Naive thymus-derived CD4-positive, alpha-beta T cell (primary cell): ENCODE measurements at regions not wholly inside any gene's neighbourhood (a gene's known extent, or its start where the extent isn't known, plus 50 kb on each side); places are given as distances from the start of the nearest gene placed in this dataset.

Experiments
- ATAC-seq: fragments of 150-1000 bp; cut with Tn5 transposase; 2 replicates; pipeline ENCODE4 v1.10.0; 2021; ENCODE audit warnings: mild to moderate bottlenecking, moderate library complexity
- CTCF ChIA-PET: fragments of 350-600 bp; sonication (Branson Sonifier 250); formaldehyde crosslinking; loops from one replicate; lab custom pipeline; 2021; ENCODE audit warnings: antibody characterized with exemption; lab: Charles Lee
- POLR2A ChIA-PET: fragments of 350-600 bp; sonication (Branson Sonifier 250); formaldehyde crosslinking; loops from one replicate; lab custom pipeline; 2021; ENCODE audit warnings: antibody characterized with exemption, inconsistent platforms; lab: Charles Lee
- DNase-seq, 9 donors: peaks; one replicate each; pipeline versions ENCODE4 v3.0.0 to v3.0.0-alpha.2; 2020 to 2022; ENCODE audit warnings: mixed read lengths in 1 of 9
- H3K27ac ChIP-seq: one replicate; pipeline ENCODE4 v1.7.0; 2013; ENCODE audit warnings: mild to moderate bottlenecking, low read depth, low read length, moderate library complexity
- H3K27me3 ChIP-seq, 2 donors: one replicate each; pipeline ENCODE4 v1.7.0; 2013; ENCODE audit warnings: low read length in 2 of 2, mild to moderate bottlenecking in 2 of 2, moderate library complexity in 2 of 2; ENCODE audit not compliant: control insufficient read depth in 2 of 2, insufficient read depth in 2 of 2
- H3K36me3 ChIP-seq, 3 experiments: 1 replicate in 2 of 3; 2 replicates in 1 of 3; pipeline ENCODE4 v1.7.0; 2013; ENCODE audit warnings: low read length in 3 of 3, mild to moderate bottlenecking in 3 of 3, moderate library complexity in 1 of 3; ENCODE audit not compliant: insufficient read depth in 3 of 3, control insufficient read depth in 2 of 3
- H3K4me1 ChIP-seq, 2 donors: one replicate each; pipeline ENCODE4 v1.7.0; 2013; ENCODE audit warnings: low read length in 2 of 2, mild to moderate bottlenecking in 2 of 2, moderate library complexity in 1 of 2; ENCODE audit not compliant: control insufficient read depth in 2 of 2, insufficient read depth in 2 of 2
- H3K4me3 ChIP-seq: 2 replicates; pipeline ENCODE4 v1.7.0; 2013; ENCODE audit warnings: mild to moderate bottlenecking, low read length
- H3K9me3 ChIP-seq, 3 experiments: 1 replicate in 2 of 3; 2 replicates in 1 of 3; pipeline ENCODE4 v1.7.0; 2013; ENCODE audit warnings: low read length in 3 of 3; ENCODE audit not compliant: control insufficient read depth in 2 of 3
- H3K27ac Mint-ChIP-seq, 9 donors: one replicate each; pipeline ENCODE4 v1.8.0; 2020 to 2022; ENCODE audit warnings: mixed read lengths in 9 of 9, mild to moderate bottlenecking in 8 of 9, moderate library complexity in 5 of 9, inconsistent platforms in 2 of 9
- H3K27me3 Mint-ChIP-seq, 5 donors: one replicate each; pipeline ENCODE4 v1.8.0; 2021 to 2022; ENCODE audit warnings: mixed read lengths in 5 of 5, mild to moderate bottlenecking in 1 of 5
- H3K36me3 Mint-ChIP-seq, 5 donors: one replicate each; pipeline ENCODE4 v1.8.0; 2020 to 2022; ENCODE audit warnings: mixed read lengths in 5 of 5, mild to moderate bottlenecking in 3 of 5, inconsistent platforms in 1 of 5
- H3K4me1 Mint-ChIP-seq, 7 donors: one replicate each; pipeline ENCODE4 v1.8.0; 2020 to 2022; ENCODE audit warnings: mixed read lengths in 7 of 7, mild to moderate bottlenecking in 3 of 7, inconsistent platforms in 1 of 7
- H3K4me3 Mint-ChIP-seq, 10 donors: one replicate each; pipeline ENCODE4 v1.8.0; 2020 to 2022; ENCODE audit warnings: mild to moderate bottlenecking in 10 of 10, mixed read lengths in 10 of 10, moderate library complexity in 6 of 10, inconsistent platforms in 2 of 10
- H3K9me3 Mint-ChIP-seq, 11 donors: one replicate each; pipeline ENCODE4 v1.8.0; 2020 to 2022; ENCODE audit warnings: mixed read lengths in 11 of 11, mild to moderate bottlenecking in 4 of 11, inconsistent platforms in 1 of 11, moderate library complexity in 1 of 11
- intact Hi-C, 2 donors: fragments of 100-400 bp; cut with micrococcal nuclease; formaldehyde crosslinking; loops; one replicate each; pipeline ENCODE4 v1.15.1; 2023

DNA sequence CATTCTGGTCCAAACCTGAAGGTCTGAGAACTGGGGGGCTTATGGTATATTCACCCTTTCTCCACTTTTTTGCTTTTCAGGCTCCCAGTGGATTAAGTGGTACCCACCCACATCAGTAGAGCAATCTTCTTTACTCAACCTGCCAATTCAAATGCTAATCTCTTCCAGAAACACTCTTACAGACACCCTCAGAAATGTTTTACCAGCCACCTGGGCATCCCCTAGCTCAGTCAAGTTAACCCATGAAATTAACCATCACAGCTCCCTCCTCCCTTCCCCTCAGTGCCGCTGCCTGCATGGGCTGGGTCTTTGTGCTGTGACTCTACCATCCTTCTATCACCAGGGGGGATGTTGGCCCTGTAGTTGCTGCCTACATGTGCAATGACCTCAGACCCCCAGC is 398.7 kb downstream of the BUD13 start:
- Histone ChIP-seq H3K27me3 (peaks cover 0 to 5% of the 10 kb centered on the region in 2 donors), H3K36me3 (no peaks in the 10 kb centered on the region), H3K9me3 (no peaks in the 10 kb centered on the region), H3K4me1 (no peaks in the 10 kb centered on the region), H3K27ac (no peak overlapping the region), H3K4me3 (no peak overlapping the region)
- no peak for ATAC-seq
- H3K36me3 Mint-ChIP-seq = no peaks in the 10 kb centered on the region
- POLR2A ChIA-PET = no interaction called here
- peaks cover 0 to 51% (median 14%) of the 10 kb centered on the region in 5 donors for H3K27me3 Mint-ChIP-seq
- CTCF ChIA-PET = no interaction called here
- H3K27ac Mint-ChIP-seq = no peak overlapping the region
- DNase-seq = no peak
- H3K4me3 Mint-ChIP-seq = no peak overlapping the region
- peaks cover 0 to 14% (median 4%) of the 10 kb centered on the region in 11 donors for H3K9me3 Mint-ChIP-seq
- no peaks in the 10 kb centered on the region for H3K4me1 Mint-ChIP-seq
- intact Hi-C loops = no loop called here

DNA sequence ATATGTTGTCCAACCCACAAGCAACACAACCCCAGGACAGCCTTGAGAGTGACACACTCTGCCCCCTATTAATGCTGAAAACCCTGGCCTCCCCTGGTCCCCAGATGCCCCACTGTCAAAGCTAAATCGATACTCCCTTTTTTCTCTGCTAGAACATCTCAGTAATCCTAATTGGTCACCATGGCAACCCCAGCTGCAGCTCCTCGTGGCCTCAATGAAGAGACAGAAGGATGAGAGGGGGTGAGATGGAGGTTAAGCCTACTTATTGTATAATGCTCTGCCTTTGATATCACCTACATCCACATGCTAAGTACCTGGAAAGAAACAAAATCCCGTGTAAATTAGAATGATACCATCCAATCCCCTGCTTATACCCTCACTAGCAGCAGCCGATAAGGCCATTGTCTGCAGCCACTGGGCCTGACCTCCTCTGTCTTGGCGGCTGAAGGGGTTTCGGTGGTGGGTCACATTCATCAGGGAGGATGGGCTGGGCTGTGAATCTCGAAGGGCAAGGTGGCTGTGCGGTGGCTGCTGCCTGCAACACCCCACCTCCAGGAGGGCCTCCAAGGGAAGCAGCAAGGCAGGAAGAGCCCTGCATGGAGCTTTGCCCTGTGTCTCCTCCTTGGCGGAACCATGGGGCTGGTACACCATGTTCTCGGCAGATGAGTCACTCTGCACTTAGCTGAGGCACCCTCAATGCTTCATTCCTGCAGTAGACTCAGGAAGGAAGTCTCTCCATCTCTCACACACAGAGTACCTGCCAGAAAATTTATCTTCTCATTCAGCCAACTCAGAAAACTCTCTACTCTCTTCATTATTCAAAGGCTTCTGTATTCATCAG is 399.5 kb downstream of the BUD13 start:
- H3K36me3 ChIP-seq = no peaks in the 10 kb centered on the region
- H3K36me3 Mint-ChIP-seq = no peaks in the 10 kb centered on the region
- no peak for DNase-seq
- ChIA-PET CTCF (no interaction called here), POLR2A (no interaction called here)
- H3K4me3 ChIP-seq = no peak overlapping the region
- no peaks in the 10 kb centered on the region for H3K4me1 Mint-ChIP-seq
- peaks cover 0 to 13% (median 3%) of the 10 kb centered on the region in 11 donors for H3K9me3 Mint-ChIP-seq
- H3K27ac Mint-ChIP-seq = no peak overlapping the region
- peaks cover 0 to 53% (median 14%) of the 10 kb centered on the region in 5 donors for H3K27me3 Mint-ChIP-seq
- intact Hi-C loops = no loop called here
- H3K27me3 ChIP-seq = peaks cover 0 to 5% of the 10 kb centered on the region in 2 donors
- no peaks in the 10 kb centered on the region for H3K4me1 ChIP-seq
- no peak overlapping the region for H3K27ac ChIP-seq
- no peaks in the 10 kb centered on the region for H3K9me3 ChIP-seq
- H3K4me3 Mint-ChIP-seq = no peak overlapping the region
- ATAC-seq = no peak

DNA sequence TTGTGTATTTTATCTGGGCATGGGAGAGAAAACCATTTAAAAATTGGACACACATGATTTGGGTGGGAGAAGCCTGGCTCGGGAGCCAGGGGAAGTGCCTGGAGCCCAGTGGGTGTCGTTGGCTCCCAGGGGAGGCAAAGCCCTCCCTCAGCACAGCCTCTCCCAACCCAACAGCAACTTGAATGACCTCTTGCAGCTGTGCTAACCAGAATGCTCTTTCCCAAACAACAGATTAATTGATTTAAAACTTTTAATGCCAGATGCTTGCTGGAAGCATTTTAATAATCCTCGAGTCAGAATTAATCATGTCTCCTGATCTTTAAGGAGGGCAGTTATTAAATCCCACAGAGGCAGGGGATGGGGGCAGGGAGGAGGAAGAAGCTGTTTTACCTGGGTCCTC is 401.6 kb downstream of the BUD13 start:
- Mint-ChIP-seq H3K36me3 (no peaks in the 10 kb centered on the region), H3K27me3 (peaks cover 0 to 41% (median 10%) of the 10 kb centered on the region in 5 donors), H3K4me1 (no peaks in the 10 kb centered on the region), H3K27ac (no peak overlapping the region), H3K9me3 (peaks cover 0 to 6% (median 0%) of the 10 kb centered on the region in 11 donors), H3K4me3 (no peak overlapping the region)
- Histone ChIP-seq H3K9me3 (no peaks in the 10 kb centered on the region), H3K27ac (no peak overlapping the region), H3K36me3 (no peaks in the 10 kb centered on the region), H3K4me3 (no peak overlapping the region), H3K27me3 (no peaks in the 10 kb centered on the region), H3K4me1 (no peaks in the 10 kb centered on the region)
- intact Hi-C loops = no loop called here
- no peak for DNase-seq
- ChIA-PET POLR2A (no interaction called here), CTCF (no interaction called here)
- no peak for ATAC-seq

DNA sequence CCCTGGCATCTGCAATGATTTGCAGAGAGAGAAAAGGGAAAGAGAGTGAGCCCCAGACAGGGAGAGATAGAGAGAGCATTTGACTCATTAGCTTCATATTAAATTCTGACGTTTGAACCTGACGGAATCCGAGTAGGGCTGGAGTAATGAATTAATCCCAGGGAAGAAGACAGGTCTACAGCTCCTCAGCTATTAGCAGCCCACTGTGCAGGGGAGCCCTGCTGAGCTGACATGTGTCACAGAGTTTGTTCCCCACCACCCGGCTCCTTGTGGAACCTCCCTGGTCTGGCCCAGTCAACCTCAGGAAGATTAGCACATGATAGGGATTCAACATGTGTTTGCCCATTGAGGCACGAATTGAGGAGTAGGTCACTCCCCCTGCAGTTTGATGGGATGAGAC is 404.0 kb downstream of the BUD13 start:
- intact Hi-C loops = no loop called here
- peaks cover 0 to 27% (median 9%) of the 10 kb centered on the region in 5 donors for H3K27me3 Mint-ChIP-seq
- H3K36me3 Mint-ChIP-seq = no peaks in the 10 kb centered on the region
- Histone ChIP-seq H3K36me3 (no peaks in the 10 kb centered on the region), H3K9me3 (no peaks in the 10 kb centered on the region), H3K4me1 (no peaks in the 10 kb centered on the region), H3K27ac (no peak overlapping the region), H3K27me3 (no peaks in the 10 kb centered on the region), H3K4me3 (no peak overlapping the region)
- no peak for ATAC-seq
- POLR2A ChIA-PET = no interaction called here
- H3K4me3 Mint-ChIP-seq = no peak overlapping the region
- DNase-seq = no peak
- CTCF ChIA-PET = no interaction called here
- H3K27ac Mint-ChIP-seq = no peak overlapping the region
- H3K4me1 Mint-ChIP-seq = no peaks in the 10 kb centered on the region
- peaks cover 0 to 6% (median 0%) of the 10 kb centered on the region in 11 donors for H3K9me3 Mint-ChIP-seq

DNA sequence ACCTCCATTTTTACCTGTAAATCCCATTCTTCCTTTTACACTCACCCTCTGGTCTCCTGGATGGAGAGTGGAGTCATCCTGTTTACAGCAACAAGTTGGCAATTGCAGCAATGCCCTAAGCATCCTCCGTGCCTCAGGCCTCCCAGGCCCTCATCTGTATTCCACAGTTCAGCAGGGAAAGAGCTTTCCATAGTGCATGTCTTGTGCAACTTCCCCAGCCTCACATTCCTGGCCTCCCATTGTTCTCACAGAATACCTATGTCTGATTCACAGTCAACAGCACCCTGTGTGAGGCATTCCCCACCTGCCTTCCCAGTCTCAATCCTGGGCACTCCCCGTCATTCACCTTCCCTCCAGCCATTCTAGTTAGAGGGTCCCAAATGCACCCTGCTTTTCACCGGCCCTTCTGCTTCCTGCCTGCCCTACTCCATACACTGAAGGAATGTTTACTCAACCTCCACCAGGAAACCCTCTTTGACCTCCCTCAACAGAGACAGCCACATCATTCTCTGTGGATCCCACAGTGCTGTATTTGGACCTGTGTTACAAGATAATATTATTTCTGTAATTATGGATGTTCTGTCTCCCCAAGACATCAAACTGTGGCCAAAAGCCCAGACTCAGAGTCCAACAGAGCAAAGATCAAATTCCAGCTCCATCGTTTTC is 405.7 kb downstream of the BUD13 start:
- no peaks in the 10 kb centered on the region for H3K27me3 ChIP-seq
- DNase-seq (no peak), ATAC-seq (no peak)
- H3K4me3 ChIP-seq = no peak overlapping the region
- H3K27ac Mint-ChIP-seq = no peak overlapping the region
- no peaks in the 10 kb centered on the region for H3K4me1 Mint-ChIP-seq
- H3K27me3 Mint-ChIP-seq = peaks cover 0 to 22% (median 9%) of the 10 kb centered on the region in 5 donors
- H3K4me3 Mint-ChIP-seq = no peak overlapping the region
- intact Hi-C loops = no loop called here
- no peaks in the 10 kb centered on the region for H3K36me3 Mint-ChIP-seq
- no peaks in the 10 kb centered on the region for H3K36me3 ChIP-seq
- H3K4me1 ChIP-seq = no peaks in the 10 kb centered on the region
- POLR2A ChIA-PET = no interaction called here
- no peak overlapping the region for H3K27ac ChIP-seq
- CTCF ChIA-PET = no interaction called here
- H3K9me3 Mint-ChIP-seq = peaks cover 0 to 6% (median 0%) of the 10 kb centered on the region in 11 donors
- no peaks in the 10 kb centered on the region for H3K9me3 ChIP-seq

DNA sequence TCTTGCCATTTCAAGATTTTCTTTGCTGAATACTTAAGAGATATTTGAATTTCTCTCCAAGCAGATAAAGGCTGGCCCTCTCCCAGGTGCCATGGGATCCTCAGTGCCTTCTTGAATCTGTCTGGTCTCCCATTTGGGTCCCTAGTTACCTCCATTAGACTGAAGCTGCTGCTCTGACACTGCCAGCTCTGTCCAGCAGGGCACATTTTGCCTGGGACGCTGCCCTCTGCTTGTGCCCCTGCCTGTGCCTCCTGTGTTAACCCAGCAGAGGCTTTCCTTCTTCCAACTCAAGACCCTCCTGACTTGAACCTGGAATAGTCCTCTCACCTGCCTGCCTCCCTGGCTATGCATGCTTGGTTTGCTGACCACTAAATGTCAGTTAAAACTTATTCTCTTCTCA is 406.3 kb downstream of the BUD13 start:
- Histone ChIP-seq H3K4me1 (no peaks in the 10 kb centered on the region), H3K36me3 (no peaks in the 10 kb centered on the region), H3K27ac (no peak overlapping the region), H3K4me3 (no peak overlapping the region), H3K27me3 (no peaks in the 10 kb centered on the region), H3K9me3 (no peaks in the 10 kb centered on the region)
- intact Hi-C loops = no loop called here
- ChIA-PET POLR2A (no interaction called here), CTCF (no interaction called here)
- no peaks in the 10 kb centered on the region for H3K4me1 Mint-ChIP-seq
- no peak for ATAC-seq
- no peak for DNase-seq
- H3K4me3 Mint-ChIP-seq = no peak overlapping the region
- H3K27me3 Mint-ChIP-seq = peaks cover 0 to 17% (median 9%) of the 10 kb centered on the region in 5 donors
- no peaks in the 10 kb centered on the region for H3K36me3 Mint-ChIP-seq
- no peak overlapping the region for H3K27ac Mint-ChIP-seq
- H3K9me3 Mint-ChIP-seq = peaks cover 0 to 6% (median 0%) of the 10 kb centered on the region in 11 donors
